KMS-11 (cell line): ENCODE measurements at regions not wholly inside any gene's neighbourhood (a gene's known extent, or its start where the extent isn't known, plus 50 kb on each side); places are given as distances from the start of the nearest gene placed in this dataset.

Experiments
- H2AFZ ChIP-seq: fragments of 200-600 bp; sonication (generic); 2 replicates; pipeline ENCODE4 v1.6.1; 2016; ENCODE audit warnings: antibody characterized with exemption, mixed run types, low read depth
- H3K27ac ChIP-seq: fragments of 200-600 bp; sonication (generic); 2 replicates; pipeline ENCODE4 v1.6.1; 2016; ENCODE audit warnings: mild to moderate bottlenecking, mixed run types
- H3K27me3 ChIP-seq: fragments of 200-600 bp; sonication (generic); 2 replicates; pipeline ENCODE4 v1.6.1; 2017; ENCODE audit warnings: mild to moderate bottlenecking, low read depth, mixed run types, moderate library complexity; ENCODE audit not compliant: insufficient read depth
- H3K36me3 ChIP-seq: fragments of 200-600 bp; sonication (generic); 2 replicates; pipeline ENCODE4 v1.6.1; 2017; ENCODE audit warnings: mild to moderate bottlenecking, mixed run types; ENCODE audit not compliant: insufficient read depth
- H3K4me1 ChIP-seq: fragments of 200-600 bp; sonication (generic); 2 replicates; pipeline ENCODE4 v1.6.1; 2016; ENCODE audit warnings: mild to moderate bottlenecking, low read depth, mixed run types; ENCODE audit not compliant: poor library complexity, severe bottlenecking
- H3K4me2 ChIP-seq: fragments of 200-600 bp; sonication (generic); 2 replicates; pipeline ENCODE4 v1.7.0; 2016; ENCODE audit warnings: mild to moderate bottlenecking, mixed run types
- H3K4me3 ChIP-seq: fragments of 200-600 bp; sonication (generic); IDR thresholded peaks from 2 replicates; pipeline ENCODE4 v1.6.1; 2017; ENCODE audit warnings: low read depth, low read length, mixed read lengths; ENCODE audit not compliant: insufficient read depth
- H3K79me2 ChIP-seq: fragments of 200-600 bp; sonication (generic); 2 replicates; pipeline ENCODE4 v1.6.1; 2016; ENCODE audit warnings: low read depth, mixed run types; ENCODE audit not compliant: insufficient read depth
- H3K9ac ChIP-seq: fragments of 200-600 bp; sonication (generic); 2 replicates; pipeline ENCODE4 v1.6.1; 2016; ENCODE audit warnings: mild to moderate bottlenecking, mixed run types
- H4K20me1 ChIP-seq: fragments of 200-600 bp; sonication (generic); 2 replicates; pipeline ENCODE4 v1.6.1; 2016; ENCODE audit warnings: mild to moderate bottlenecking, mixed run types; ENCODE audit not compliant: insufficient read depth
- CTCF ChIP-seq: fragments of 200-600 bp; sonication (generic); conservative IDR thresholded peaks from 2 replicates; pipeline ENCODE4 v1.6.1; 2017; ENCODE audit warnings: low read depth, mild to moderate bottlenecking, antibody characterized with exemption, low read length, moderate library complexity, mixed read lengths

GRCh38 chr16:6105115-6105514, 1007.5 kb upstream of the EEF2KMT start:
- Histone ChIP-seq H2AFZ (no peak overlapping the region), H3K9ac (no peak overlapping the region), H3K27me3 (no peaks in the 10 kb centered on the region), H4K20me1 (no peaks in the 10 kb centered on the region), H3K4me3 (no peak overlapping the region), H3K4me1 (no peaks in the 10 kb centered on the region), H3K79me2 (no peaks in the 10 kb centered on the region), H3K27ac (no peak overlapping the region), H3K4me2 (no peak overlapping the region), H3K36me3 (no peaks in the 10 kb centered on the region)
- no peak for TF ChIP-seq CTCF

- H3K4me3 ChIP-seq = no peak overlapping the region
- H3K27ac ChIP-seq = no peak overlapping the region
- H3K9ac ChIP-seq = no peak overlapping the region
- no peaks in the 10 kb centered on the region for H3K79me2 ChIP-seq
- no peaks in the 10 kb centered on the region for H4K20me1 ChIP-seq
- no peaks in the 10 kb centered on the region for H3K4me1 ChIP-seq
- no peak overlapping the region for H3K4me2 ChIP-seq
- no peaks in the 10 kb centered on the region for H3K27me3 ChIP-seq
- H3K36me3 ChIP-seq = no peaks in the 10 kb centered on the region
- no peak for TF ChIP-seq CTCF
- no peak overlapping the region for H2AFZ ChIP-seq
These were observed 1006.8 kb upstream of the EEF2KMT start for GRCh38 chr16:6104428-6104827.

GRCh38 chr16:6103561-6103960, 1006.0 kb upstream of the EEF2KMT start:
- no peak for TF ChIP-seq CTCF
- Histone ChIP-seq H3K27ac (no peak overlapping the region), H3K36me3 (no peaks in the 10 kb centered on the region), H3K9ac (no peak overlapping the region), H4K20me1 (no peaks in the 10 kb centered on the region), H3K4me2 (no peak overlapping the region), H3K4me1 (no peaks in the 10 kb centered on the region), H3K79me2 (no peaks in the 10 kb centered on the region), H2AFZ (no peak overlapping the region), H3K27me3 (no peaks in the 10 kb centered on the region), H3K4me3 (no peak overlapping the region)

GRCh38 chr16:6099102-6099501, 1001.5 kb upstream of the EEF2KMT start:
- no peak overlapping the region for H2AFZ ChIP-seq
- H4K20me1 ChIP-seq = no peaks in the 10 kb centered on the region
- no peak overlapping the region for H3K9ac ChIP-seq
- no peak overlapping the region for H3K27ac ChIP-seq
- no peak overlapping the region for H3K4me3 ChIP-seq
- H3K36me3 ChIP-seq = no peaks in the 10 kb centered on the region
- no peaks in the 10 kb centered on the region for H3K79me2 ChIP-seq
- no peaks in the 10 kb centered on the region for H3K4me1 ChIP-seq
- no peak for TF ChIP-seq CTCF
- H3K4me2 ChIP-seq = no peak overlapping the region
- H3K27me3 ChIP-seq = no peaks in the 10 kb centered on the region
